ENCODE measurements at regions not wholly inside any gene's neighbourhood (a gene's known extent, or its start where the extent isn't known, plus 50 kb on each side); places are given as distances from the start of the nearest gene placed in this dataset.
"Not testable (repeated sequence)": the region's sequence is repeated elsewhere in the genome, so short reads cannot be mapped to it uniquely, and the experiment has no call there.

GRCh38 chr9:41048672-41049071, 79.8 kb downstream of the FOXD4L6 start:
- not testable (repeated sequence) for H3K27me3 ChIP-seq (ENCODE audit: control insufficient read depth, insufficient read depth, low read length); ATAC-seq (ENCODE audit: low read depth in 2 of 2); H3K9me3 ChIP-seq (ENCODE audit: control insufficient read depth in 2 of 2, low read length in 2 of 2); H3K27ac Mint-ChIP-seq; DNase-seq; H3K27ac ChIP-seq (ENCODE audit: insufficient read depth, low read length, poor library complexity, severe bottlenecking); H3K36me3 ChIP-seq (ENCODE audit: control insufficient read depth, insufficient read depth, low read length); H3K36me3 Mint-ChIP-seq; H3K4me1 ChIP-seq (ENCODE audit: control insufficient read depth, insufficient read depth, low read length, poor library complexity, severe bottlenecking); H3K27me3 Mint-ChIP-seq; H3K4me1 Mint-ChIP-seq; H3K4me3 Mint-ChIP-seq; H3K4me3 ChIP-seq (ENCODE audit: low read depth, low read length)
- peaks cover 0 to 18% (median 5%) of the 10 kb centered on the region in 7 donors for H3K9me3 Mint-ChIP-seq

GRCh38 chr9:41047792-41048191, 80.7 kb downstream of the FOXD4L6 start:
- not testable (repeated sequence) for H3K36me3 ChIP-seq (ENCODE audit: control insufficient read depth, insufficient read depth, low read length); H3K36me3 Mint-ChIP-seq

GRCh38 chr9:41044930-41045329, 83.6 kb downstream of the FOXD4L6 start:
- H3K36me3 Mint-ChIP-seq; H3K27me3 ChIP-seq (ENCODE audit: control insufficient read depth, insufficient read depth, low read length); H3K9me3 ChIP-seq (ENCODE audit: control insufficient read depth in 2 of 2, low read length in 2 of 2); ATAC-seq (ENCODE audit: low read depth in 2 of 2); H3K27ac ChIP-seq (ENCODE audit: insufficient read depth, low read length, poor library complexity, severe bottlenecking); H3K36me3 ChIP-seq (ENCODE audit: control insufficient read depth, insufficient read depth, low read length); H3K4me1 Mint-ChIP-seq; DNase-seq; H3K27me3 Mint-ChIP-seq; H3K4me3 Mint-ChIP-seq; H3K4me3 ChIP-seq (ENCODE audit: low read depth, low read length); H3K4me1 ChIP-seq (ENCODE audit: control insufficient read depth, insufficient read depth, low read length, poor library complexity, severe bottlenecking); H3K9me3 Mint-ChIP-seq: not testable (repeated sequence)
- H3K27ac Mint-ChIP-seq = peak overlapping the region in 1 of 3 donors; percentile 20

More at GRCh38 chr9:41047792-41048191, 80.7 kb downstream of the FOXD4L6 start:
- H3K27ac ChIP-seq (ENCODE audit: insufficient read depth, low read length, poor library complexity, severe bottlenecking); H3K4me3 Mint-ChIP-seq; H3K4me1 Mint-ChIP-seq; ATAC-seq (ENCODE audit: low read depth in 2 of 2); H3K4me1 ChIP-seq (ENCODE audit: control insufficient read depth, insufficient read depth, low read length, poor library complexity, severe bottlenecking); DNase-seq; H3K27me3 ChIP-seq (ENCODE audit: control insufficient read depth, insufficient read depth, low read length); H3K9me3 ChIP-seq (ENCODE audit: control insufficient read depth in 2 of 2, low read length in 2 of 2); H3K27me3 Mint-ChIP-seq; H3K4me3 ChIP-seq (ENCODE audit: low read depth, low read length); H3K27ac Mint-ChIP-seq: not testable (repeated sequence)
- H3K9me3 Mint-ChIP-seq = peaks cover 0 to 18% (median 5%) of the 10 kb centered on the region in 7 donors

GRCh38 chr9:41043433-41043832, 85.0 kb downstream of the FOXD4L6 start:
- H3K27me3 Mint-ChIP-seq; H3K4me1 ChIP-seq (ENCODE audit: control insufficient read depth, insufficient read depth, low read length, poor library complexity, severe bottlenecking); H3K9me3 ChIP-seq (ENCODE audit: control insufficient read depth in 2 of 2, low read length in 2 of 2); H3K4me1 Mint-ChIP-seq; H3K36me3 ChIP-seq (ENCODE audit: control insufficient read depth, insufficient read depth, low read length); DNase-seq; H3K36me3 Mint-ChIP-seq; H3K4me3 ChIP-seq (ENCODE audit: low read depth, low read length); H3K27ac Mint-ChIP-seq; H3K27ac ChIP-seq (ENCODE audit: insufficient read depth, low read length, poor library complexity, severe bottlenecking); ATAC-seq (ENCODE audit: low read depth in 2 of 2); H3K9me3 Mint-ChIP-seq; H3K4me3 Mint-ChIP-seq; H3K27me3 ChIP-seq (ENCODE audit: control insufficient read depth, insufficient read depth, low read length): not testable (repeated sequence)

- H3K4me3 ChIP-seq (ENCODE audit: low read depth, low read length); H3K9me3 Mint-ChIP-seq; ATAC-seq (ENCODE audit: low read depth in 2 of 2); H3K36me3 ChIP-seq (ENCODE audit: control insufficient read depth, insufficient read depth, low read length); H3K9me3 ChIP-seq (ENCODE audit: control insufficient read depth in 2 of 2, low read length in 2 of 2); DNase-seq; H3K27ac ChIP-seq (ENCODE audit: insufficient read depth, low read length, poor library complexity, severe bottlenecking); H3K4me1 ChIP-seq (ENCODE audit: control insufficient read depth, insufficient read depth, low read length, poor library complexity, severe bottlenecking); H3K4me3 Mint-ChIP-seq; H3K27ac Mint-ChIP-seq; H3K27me3 Mint-ChIP-seq; H3K4me1 Mint-ChIP-seq; H3K27me3 ChIP-seq (ENCODE audit: control insufficient read depth, insufficient read depth, low read length): not testable (repeated sequence)
- peaks cover 14% of the 10 kb centered on the region for H3K36me3 Mint-ChIP-seq
These were observed 86.4 kb downstream of the FOXD4L6 start for GRCh38 chr9:41042111-41042510.

GRCh38 chr9:41040705-41041342, 87.7 kb downstream of the FOXD4L6 start:
- not testable (repeated sequence) for H3K4me3 ChIP-seq (ENCODE audit: low read depth, low read length); H3K4me1 ChIP-seq (ENCODE audit: control insufficient read depth, insufficient read depth, low read length, poor library complexity, severe bottlenecking); H3K27ac Mint-ChIP-seq; ATAC-seq (ENCODE audit: low read depth in 2 of 2); H3K4me1 Mint-ChIP-seq; H3K27me3 ChIP-seq (ENCODE audit: control insufficient read depth, insufficient read depth, low read length); H3K9me3 ChIP-seq (ENCODE audit: control insufficient read depth in 2 of 2, low read length in 2 of 2); H3K36me3 ChIP-seq (ENCODE audit: control insufficient read depth, insufficient read depth, low read length); H3K27me3 Mint-ChIP-seq; H3K4me3 Mint-ChIP-seq; H3K27ac ChIP-seq (ENCODE audit: insufficient read depth, low read length, poor library complexity, severe bottlenecking); H3K9me3 Mint-ChIP-seq; DNase-seq
- peaks cover 14% of the 10 kb centered on the region for H3K36me3 Mint-ChIP-seq

GRCh38 chr9:41035276-41035675, 93.2 kb downstream of the FOXD4L6 start:
- H3K36me3 ChIP-seq (ENCODE audit: control insufficient read depth, insufficient read depth, low read length); DNase-seq; H3K9me3 ChIP-seq (ENCODE audit: control insufficient read depth in 2 of 2, low read length in 2 of 2); H3K27me3 ChIP-seq (ENCODE audit: control insufficient read depth, insufficient read depth, low read length); H3K27ac ChIP-seq (ENCODE audit: insufficient read depth, low read length, poor library complexity, severe bottlenecking); H3K27ac Mint-ChIP-seq; H3K4me1 ChIP-seq (ENCODE audit: control insufficient read depth, insufficient read depth, low read length, poor library complexity, severe bottlenecking); H3K9me3 Mint-ChIP-seq; H3K4me3 Mint-ChIP-seq; H3K27me3 Mint-ChIP-seq; H3K4me3 ChIP-seq (ENCODE audit: low read depth, low read length); ATAC-seq (ENCODE audit: low read depth in 2 of 2); H3K4me1 Mint-ChIP-seq: not testable (repeated sequence)
- H3K36me3 Mint-ChIP-seq = peaks cover 14% of the 10 kb centered on the region

- not testable (repeated sequence) for H3K27me3 Mint-ChIP-seq; DNase-seq; H3K4me3 Mint-ChIP-seq; H3K27ac Mint-ChIP-seq; H3K4me3 ChIP-seq (ENCODE audit: low read depth, low read length); H3K36me3 ChIP-seq (ENCODE audit: control insufficient read depth, insufficient read depth, low read length); H3K27ac ChIP-seq (ENCODE audit: insufficient read depth, low read length, poor library complexity, severe bottlenecking); H3K9me3 ChIP-seq (ENCODE audit: control insufficient read depth in 2 of 2, low read length in 2 of 2); H3K27me3 ChIP-seq (ENCODE audit: control insufficient read depth, insufficient read depth, low read length); ATAC-seq (ENCODE audit: low read depth in 2 of 2); H3K9me3 Mint-ChIP-seq; H3K4me1 Mint-ChIP-seq; H3K4me1 ChIP-seq (ENCODE audit: control insufficient read depth, insufficient read depth, low read length, poor library complexity, severe bottlenecking)
- peaks cover 14% of the 10 kb centered on the region for H3K36me3 Mint-ChIP-seq
These were observed 93.7 kb downstream of the FOXD4L6 start for GRCh38 chr9:41034699-41035197.

Measured in CD4-positive, CD25-positive, alpha-beta regulatory T cell (primary cell).